Colonic mucosa (tissue), 4 donors: ENCODE measurements at regions not wholly inside any gene's neighbourhood (a gene's known extent, or its start where the extent isn't known, plus 50 kb on each side); places are given as distances from the start of the nearest gene placed in this dataset.

Experiments used
- DNase-seq: peaks from one replicate; pipeline ENCODE4 v3.0.0-alpha.2; 2020
- H3K27ac ChIP-seq: fragments of 200-600 bp; one replicate; pipeline ENCODE4 v1.8.0; 2021
- H3K27me3 ChIP-seq: fragments of 200-600 bp; one replicate; pipeline ENCODE4 v1.8.0; 2021
- H3K36me3 ChIP-seq: fragments of 200-600 bp; one replicate; pipeline ENCODE4 v1.8.0; 2021
- H3K4me1 ChIP-seq: fragments of 200-600 bp; one replicate; pipeline ENCODE4 v1.8.0; 2021; ENCODE audit warnings: mild to moderate bottlenecking
- H3K4me3 ChIP-seq: fragments of 200-600 bp; one replicate; pipeline ENCODE4 v1.8.0; 2021
- H3K9ac ChIP-seq, 2 donors: one replicate each; pipeline ENCODE4 v1.7.0; 2013; ENCODE audit warnings: control low read depth in 2 of 2, low read depth in 2 of 2, low read length in 2 of 2
- H3K9me3 ChIP-seq: fragments of 200-600 bp; one replicate; pipeline ENCODE4 v1.8.0; 2021
- intact Hi-C: fragments of 100-400 bp; cut with DNase I; formaldehyde crosslinking; loops from one replicate; pipeline ENCODE4 v1.14.1; 2022
- TF ChIP-seq, protein P1 (sequence below): fragments of 200-600 bp; IDR thresholded peaks from one replicate; pipeline ENCODE4 v1.8.0; 2022; ENCODE audit warnings: antibody characterized with exemption, mild to moderate bottlenecking
- donor health status: healthy.
- donor health status: DM: no; HTN: no; CAD: no.
- donor health status: DM: no; HTN: no; CAD: no.

DNA sequence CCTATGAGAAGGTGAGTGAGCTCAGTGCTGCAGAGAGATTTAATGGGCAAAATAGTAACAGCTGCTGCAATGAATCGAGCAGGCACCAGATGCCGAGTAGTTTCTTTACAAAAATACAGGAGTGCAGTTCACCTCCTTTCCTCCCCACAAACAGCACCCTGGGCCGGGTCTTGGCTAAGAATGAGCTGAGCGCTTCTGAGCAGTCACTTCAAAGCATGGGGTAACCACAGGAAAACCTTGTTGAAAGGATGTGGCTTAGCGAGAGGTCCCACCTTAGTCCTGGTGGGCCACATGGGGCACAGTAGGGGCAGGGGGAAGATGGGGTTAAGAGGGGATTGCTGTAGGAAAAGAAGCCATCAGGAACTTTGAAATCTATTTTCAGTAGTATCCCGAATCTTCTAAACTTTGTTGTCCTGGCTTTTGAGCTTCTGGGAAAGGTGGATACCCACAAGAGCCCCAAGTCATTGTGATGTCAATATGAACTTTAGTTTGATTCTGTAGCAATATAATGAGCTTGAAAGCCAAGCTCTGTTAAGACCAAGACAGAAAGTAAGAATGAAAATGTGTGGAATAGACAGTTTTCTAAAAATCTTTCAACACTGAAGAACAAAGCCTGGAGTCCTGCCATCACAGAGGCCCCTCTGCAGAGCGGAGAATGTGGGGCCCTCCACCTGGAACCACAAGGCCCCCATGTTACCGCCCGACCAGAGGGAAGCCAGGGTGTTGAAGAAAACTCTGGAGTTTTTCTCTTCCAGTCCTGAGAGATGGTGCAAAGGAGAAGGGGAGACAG is 101.0 kb upstream of the ZNF236 start:
- no peak overlapping the region for H3K9ac ChIP-seq
- intact Hi-C loops, result no loop called here
- H3K9me3 ChIP-seq, result no peaks in the 10 kb centered on the region
- no peaks in the 10 kb centered on the region for H3K27me3 ChIP-seq
- H3K36me3 ChIP-seq, result no peaks in the 10 kb centered on the region
- H3K27ac ChIP-seq, result no peak overlapping the region
- no peaks in the 10 kb centered on the region for H3K4me1 ChIP-seq
- no peak for DNase-seq
- TF ChIP-seq, protein P1, sequence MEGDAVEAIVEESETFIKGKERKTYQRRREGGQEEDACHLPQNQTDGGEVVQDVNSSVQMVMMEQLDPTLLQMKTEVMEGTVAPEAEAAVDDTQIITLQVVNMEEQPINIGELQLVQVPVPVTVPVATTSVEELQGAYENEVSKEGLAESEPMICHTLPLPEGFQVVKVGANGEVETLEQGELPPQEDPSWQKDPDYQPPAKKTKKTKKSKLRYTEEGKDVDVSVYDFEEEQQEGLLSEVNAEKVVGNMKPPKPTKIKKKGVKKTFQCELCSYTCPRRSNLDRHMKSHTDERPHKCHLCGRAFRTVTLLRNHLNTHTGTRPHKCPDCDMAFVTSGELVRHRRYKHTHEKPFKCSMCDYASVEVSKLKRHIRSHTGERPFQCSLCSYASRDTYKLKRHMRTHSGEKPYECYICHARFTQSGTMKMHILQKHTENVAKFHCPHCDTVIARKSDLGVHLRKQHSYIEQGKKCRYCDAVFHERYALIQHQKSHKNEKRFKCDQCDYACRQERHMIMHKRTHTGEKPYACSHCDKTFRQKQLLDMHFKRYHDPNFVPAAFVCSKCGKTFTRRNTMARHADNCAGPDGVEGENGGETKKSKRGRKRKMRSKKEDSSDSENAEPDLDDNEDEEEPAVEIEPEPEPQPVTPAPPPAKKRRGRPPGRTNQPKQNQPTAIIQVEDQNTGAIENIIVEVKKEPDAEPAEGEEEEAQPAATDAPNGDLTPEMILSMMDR, result no peak
- H3K4me3 ChIP-seq, result no peak overlapping the region

DNA sequence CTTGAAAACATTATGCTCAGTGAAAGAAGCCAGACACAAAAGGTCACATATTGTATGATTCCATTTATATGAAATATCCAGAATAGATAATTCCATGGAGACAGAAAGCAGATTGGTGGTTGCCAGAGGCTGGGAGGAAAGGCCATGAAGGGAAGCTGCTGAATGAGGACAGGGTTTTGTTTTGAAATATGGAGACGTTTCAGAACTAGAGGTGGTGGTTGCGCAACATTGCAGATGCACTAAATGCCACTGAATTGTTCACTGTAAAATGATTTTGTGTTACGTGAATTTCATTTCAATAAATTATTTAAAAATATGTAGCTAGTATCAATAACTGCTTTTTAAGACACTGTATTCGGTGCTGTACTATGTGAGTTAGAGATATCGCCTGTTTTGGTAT is 101.7 kb upstream of the ZNF236 start:
- DNase-seq, result no peak
- intact Hi-C loops, result no loop called here
- Histone ChIP-seq H3K9me3 (no peaks in the 10 kb centered on the region), H3K27ac (no peak overlapping the region), H3K36me3 (no peaks in the 10 kb centered on the region), H3K27me3 (no peaks in the 10 kb centered on the region), H3K4me1 (no peaks in the 10 kb centered on the region), H3K4me3 (no peak overlapping the region), H3K9ac (no peak overlapping the region)
- TF ChIP-seq, protein P1, result no peak

DNA sequence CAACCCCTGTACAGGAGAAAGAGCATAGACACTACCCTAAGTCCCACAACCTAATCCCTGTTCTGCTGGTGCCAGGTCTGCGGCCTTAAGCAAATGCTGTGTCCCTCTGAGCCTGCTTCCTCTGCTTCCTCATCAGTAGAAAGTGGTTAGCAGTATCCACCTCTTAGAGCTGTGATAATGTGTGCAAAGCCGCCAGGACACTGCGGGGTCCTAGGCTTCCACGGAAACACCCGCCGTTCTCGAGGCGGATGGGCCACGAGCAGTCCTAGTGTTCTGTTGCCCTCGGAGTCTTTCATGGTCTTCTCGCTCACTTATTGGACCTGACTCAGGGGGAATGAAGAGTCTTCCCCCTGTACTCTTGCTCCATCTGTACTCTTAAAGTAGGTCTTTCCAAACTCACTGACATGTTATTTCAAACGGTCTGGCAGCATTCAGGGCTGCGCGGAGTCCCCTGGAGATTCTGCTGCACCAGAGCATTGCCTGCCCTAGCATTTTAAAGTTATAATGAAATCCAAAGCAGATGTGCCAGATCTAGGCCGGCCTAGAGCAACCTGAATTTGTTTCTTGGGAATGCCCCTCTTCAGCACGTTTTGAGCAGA is 107.2 kb upstream of the ZNF236 start:
- H3K9ac ChIP-seq, result no peak overlapping the region
- no peaks in the 10 kb centered on the region for H3K27me3 ChIP-seq
- no peaks in the 10 kb centered on the region for H3K36me3 ChIP-seq
- no peak for DNase-seq
- no peak overlapping the region for H3K27ac ChIP-seq
- no peaks in the 10 kb centered on the region for H3K4me1 ChIP-seq
- TF ChIP-seq, protein P1, result no peak
- no peaks in the 10 kb centered on the region for H3K9me3 ChIP-seq
- H3K4me3 ChIP-seq, result no peak overlapping the region
- intact Hi-C loops, result no loop called here

DNA sequence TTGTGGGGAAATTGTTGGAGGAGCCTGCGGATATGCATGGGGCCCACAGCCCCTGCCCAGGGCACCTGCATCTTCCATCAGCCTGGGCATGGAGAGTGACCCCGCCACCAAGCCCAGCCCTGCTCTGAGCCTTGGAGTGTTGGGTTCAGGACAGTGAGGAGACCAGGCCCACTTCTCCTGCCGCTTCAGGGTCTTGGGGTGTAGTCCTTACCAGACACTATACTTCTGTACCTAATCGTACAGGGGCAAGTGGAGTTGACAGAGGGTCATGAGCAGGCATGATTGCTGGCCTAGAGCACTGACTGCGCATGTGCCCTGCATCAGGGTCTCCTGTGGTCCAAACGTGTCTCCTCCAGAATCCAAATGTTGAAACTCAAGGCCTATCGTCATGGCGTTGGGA is 108.9 kb upstream of the ZNF236 start:
- intact Hi-C loops, result no loop called here
- Histone ChIP-seq H3K36me3 (no peaks in the 10 kb centered on the region), H3K27me3 (no peaks in the 10 kb centered on the region), H3K4me3 (no peak overlapping the region), H3K9me3 (no peaks in the 10 kb centered on the region), H3K9ac (no peak overlapping the region), H3K27ac (no peak overlapping the region), H3K4me1 (no peaks in the 10 kb centered on the region)
- DNase-seq, result no peak
- TF ChIP-seq, protein P1, result no peak

DNA sequence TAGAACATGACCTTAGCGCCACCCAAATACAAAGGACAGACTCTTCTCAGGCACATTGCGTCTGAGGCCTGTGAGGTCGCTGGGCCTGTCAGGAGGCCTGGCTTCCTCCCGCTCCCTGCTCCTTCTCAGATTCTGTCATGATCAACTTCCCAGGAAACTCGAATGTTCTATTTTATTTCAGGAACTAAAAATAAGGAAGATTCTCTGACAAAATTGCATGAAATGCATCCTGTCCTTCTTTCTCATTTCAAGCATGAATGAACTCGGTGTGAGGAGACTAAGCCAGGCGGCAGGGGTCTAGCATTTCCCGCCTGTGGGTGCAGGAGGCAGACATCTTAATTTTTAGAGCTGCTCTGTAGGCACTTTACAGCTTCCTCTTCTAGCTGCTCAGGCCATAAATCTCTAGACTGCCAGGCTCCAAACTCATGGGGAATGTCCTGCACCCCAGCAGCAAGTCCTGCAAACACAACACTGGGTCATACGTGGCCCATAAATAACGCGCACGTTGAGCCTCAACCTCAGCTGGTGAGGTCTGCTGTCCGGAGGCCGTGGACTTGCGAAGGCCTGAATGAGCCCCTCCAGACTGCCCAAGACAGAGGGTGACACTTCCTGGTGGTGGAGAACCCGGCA is 109.7 kb upstream of the ZNF236 start:
- Histone ChIP-seq H3K4me1 (no peaks in the 10 kb centered on the region), H3K27me3 (no peaks in the 10 kb centered on the region), H3K36me3 (no peaks in the 10 kb centered on the region), H3K27ac (no peak overlapping the region), H3K9me3 (no peaks in the 10 kb centered on the region), H3K4me3 (no peak overlapping the region), H3K9ac (no peak overlapping the region)
- no peak for DNase-seq
- intact Hi-C loops, result no loop called here
- TF ChIP-seq, protein P1, result no peak
